Body of pancreas (tissue), 4 donors: ENCODE measurements at regions not wholly inside any gene's neighbourhood (a gene's known extent, or its start where the extent isn't known, plus 50 kb on each side); places are given as distances from the start of the nearest gene placed in this dataset.

ENCODE experiments used
- CTCF ChIP-seq, 7 experiments: fragments of 450-650 bp in 4 of 7; fragments of 200-600 bp in 3 of 7; sonication (generic) in 3 of 7; IDR thresholded peaks; one replicate each; pipeline ENCODE4 v1.5.1; 2016 to 2019; ENCODE audit warnings: antibody characterized with exemption in 7 of 7
- POLR2A ChIP-seq, 3 donors: fragments of 450-650 bp; IDR thresholded peaks; one replicate each; pipeline ENCODE4 v1.6.1; 2016; ENCODE audit warnings: antibody characterized with exemption in 3 of 3, mild to moderate bottlenecking in 2 of 3

GRCh38 chr2:238985931-238986446, 138.1 kb downstream of the TWIST2 start:
- no peak for TF ChIP-seq CTCF (IDR thresholded peaks at IDR 0.05)
- TF ChIP-seq POLR2A (IDR thresholded peaks at IDR 0.05), result no peak
